ENCODE measurements at regions not wholly inside any gene's neighbourhood (a gene's known extent, or its start where the extent isn't known, plus 50 kb on each side); places are given as distances from the start of the nearest gene placed in this dataset.
"Not testable (repeated sequence)": the region's sequence is repeated elsewhere in the genome, so short reads cannot be mapped to it uniquely, and the experiment has no call there.

DNA sequence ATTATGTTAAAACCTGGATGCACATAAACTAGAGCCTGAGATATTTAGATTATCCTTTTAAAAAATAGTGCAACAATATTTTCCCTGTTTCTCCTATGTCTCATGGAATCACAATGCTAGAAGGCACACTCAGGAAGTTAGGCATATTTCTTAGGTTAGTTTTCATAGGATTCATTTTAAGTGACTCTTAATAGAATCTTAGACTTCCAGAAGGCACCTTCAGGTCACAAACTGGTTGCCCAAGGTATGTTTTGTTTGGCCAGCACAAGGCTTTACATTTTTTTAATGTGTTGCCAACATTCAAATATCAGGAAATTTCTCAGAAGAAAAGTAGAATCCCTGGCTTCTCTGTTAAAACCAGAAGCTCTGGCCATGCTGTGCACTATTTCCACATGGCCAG is 129.3 kb downstream of the LNPK start:
- no peak for DNase-seq

DNA sequence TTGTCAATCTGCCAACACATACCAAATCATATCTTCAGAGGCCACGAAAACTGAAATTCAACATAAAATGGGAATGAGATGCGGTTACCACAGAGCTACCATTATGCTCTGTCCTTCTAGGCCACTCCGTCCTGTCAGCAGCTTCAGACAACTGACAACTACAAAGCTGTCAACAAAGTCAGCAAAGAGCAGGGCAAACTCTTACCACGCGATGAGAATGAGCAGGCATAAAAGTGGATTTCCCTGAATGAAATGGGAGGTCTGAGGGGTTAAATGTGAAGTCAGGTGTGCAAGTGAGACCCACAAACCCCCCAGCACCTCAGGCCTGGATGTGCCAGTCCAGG is 130.1 kb downstream of the LNPK start:
- DNase-seq = no peak

DNA sequence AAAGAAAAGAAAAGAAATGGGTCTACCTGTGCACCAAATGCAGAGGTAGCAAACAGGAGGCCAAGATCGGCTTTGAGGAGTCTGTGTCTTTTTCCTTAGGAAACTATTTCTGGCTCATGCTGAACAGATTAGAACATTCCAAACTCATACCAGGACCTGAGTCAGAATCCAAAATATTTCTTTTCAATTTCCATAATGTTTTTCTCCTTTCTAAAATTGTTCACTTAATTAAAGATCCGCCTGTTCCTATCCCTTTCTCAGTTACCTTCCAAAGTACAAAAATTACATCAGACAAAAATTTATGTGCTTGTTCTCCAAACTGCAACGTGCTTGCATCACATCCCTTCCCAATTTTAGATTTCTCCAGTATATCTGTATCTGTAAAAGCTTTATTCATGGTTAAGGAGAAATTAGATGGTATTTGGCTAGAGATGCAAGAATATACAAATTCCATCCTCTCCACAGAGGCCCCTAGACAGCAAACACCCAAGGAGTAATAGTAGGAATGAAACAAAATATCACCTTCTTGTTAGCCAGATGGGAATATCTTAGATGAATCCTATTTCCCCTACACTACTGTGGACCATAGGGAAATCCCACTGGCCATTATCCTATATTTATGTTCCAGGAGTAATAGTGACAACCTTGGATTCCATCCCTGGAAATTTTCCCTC is 130.6 kb downstream of the LNPK start:
- DNase-seq = no peak

DNA sequence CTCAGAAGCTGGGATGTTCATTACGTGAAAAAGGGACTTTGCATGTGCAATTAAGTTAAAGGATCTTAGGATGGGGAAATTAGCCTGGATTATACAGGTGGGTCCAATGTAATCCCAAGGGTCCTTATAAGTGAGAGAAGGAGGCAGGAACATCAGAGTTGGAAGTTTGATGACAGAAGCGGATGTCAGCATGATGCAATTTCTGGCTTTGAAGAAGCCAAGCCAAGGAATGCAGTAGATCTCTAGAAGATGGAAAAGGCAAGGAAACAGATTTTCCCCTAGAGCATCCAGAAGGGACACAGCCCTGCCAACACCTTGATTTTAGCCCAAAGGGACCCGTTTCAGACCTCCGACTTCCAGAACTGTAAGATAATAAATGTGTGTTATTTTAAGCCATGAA is 136.4 kb downstream of the LNPK start:
- DNase-seq = no peak

DNA sequence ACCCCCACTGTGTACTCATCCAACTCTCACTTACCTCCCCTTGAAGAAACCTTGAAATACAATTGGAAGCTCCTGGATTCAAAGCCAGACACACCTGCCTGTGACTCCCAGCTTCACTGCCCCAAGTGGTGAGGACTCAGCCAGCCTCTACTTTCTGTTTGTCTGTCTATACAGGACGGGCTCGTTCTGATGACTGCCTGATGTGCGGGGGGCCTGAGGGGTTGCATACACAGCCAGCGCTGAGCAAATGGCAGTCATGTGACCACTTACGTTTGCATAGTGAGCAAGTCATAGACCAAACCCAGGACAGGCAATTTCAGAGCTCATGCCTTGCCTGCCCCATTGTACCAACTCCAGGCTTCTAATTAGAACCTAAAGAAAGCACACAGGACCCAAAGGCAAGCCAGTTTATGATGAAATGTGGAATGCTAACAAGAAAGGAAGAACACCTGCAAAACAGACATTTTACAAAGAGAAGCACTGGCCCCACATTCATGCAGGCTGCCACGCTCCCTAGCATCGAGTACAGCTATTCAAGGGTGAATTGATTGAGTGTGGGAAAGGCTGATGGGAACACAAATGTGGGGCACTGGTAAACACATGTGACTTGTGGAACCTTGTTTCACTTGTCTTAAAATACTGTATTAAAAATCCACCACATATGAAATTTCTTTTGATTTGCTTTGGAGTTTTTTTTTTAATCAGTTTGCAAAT is 137.8 kb downstream of the LNPK start:
- DNase-seq = no peak

DNA sequence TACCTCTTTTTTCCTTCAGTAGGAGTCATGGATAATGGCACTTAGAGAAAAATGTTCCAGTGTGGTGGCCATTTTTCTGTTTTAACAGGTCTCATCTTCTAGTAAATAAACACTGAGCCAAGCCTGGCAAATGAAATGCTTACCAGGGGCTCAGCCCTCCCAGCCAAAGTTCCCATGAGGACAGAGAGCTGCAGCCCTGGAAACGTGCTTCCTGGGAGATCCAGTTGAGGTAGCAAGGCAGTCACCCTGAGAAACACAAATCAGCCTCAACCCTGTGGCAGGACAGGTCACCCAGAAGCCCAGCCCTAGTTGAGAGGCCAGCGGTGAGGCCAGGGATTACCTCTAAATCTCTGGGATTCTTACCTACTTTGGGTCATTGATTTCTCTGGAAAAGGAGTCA is 140.1 kb downstream of the LNPK start:
- DNase-seq = no peak

DNA sequence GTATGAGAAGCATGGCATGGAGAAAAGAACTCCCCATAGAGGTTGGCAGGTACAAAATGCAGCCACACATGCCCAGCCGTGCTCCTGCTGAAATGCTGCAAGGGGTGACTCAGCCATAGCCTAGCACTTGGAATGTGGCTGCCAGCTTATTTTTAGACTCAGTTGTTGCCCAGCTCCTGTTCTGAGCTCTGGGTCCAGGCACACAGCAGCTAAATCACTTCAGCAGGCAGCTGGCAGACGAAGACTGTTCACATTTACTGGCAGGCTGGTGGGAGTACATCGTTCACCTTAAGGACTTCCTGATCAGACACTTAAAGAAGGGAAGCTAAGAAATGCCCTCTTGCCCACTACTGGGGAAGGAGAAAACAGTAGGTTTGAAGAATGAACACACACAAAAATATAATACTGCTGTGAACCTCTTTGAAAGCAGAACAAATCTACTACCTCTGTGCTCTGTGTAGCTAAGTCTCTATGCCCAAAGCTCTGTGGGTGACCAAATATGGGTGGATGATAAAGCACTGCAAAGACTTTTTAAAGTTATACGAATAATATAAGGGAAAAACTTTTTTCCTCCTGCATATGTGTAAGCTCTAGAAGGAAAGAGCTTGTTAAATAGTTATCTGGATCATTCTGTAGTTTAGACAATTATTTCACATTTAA is 146.1 kb downstream of the LNPK start:
- DNase-seq = no peak

DNA sequence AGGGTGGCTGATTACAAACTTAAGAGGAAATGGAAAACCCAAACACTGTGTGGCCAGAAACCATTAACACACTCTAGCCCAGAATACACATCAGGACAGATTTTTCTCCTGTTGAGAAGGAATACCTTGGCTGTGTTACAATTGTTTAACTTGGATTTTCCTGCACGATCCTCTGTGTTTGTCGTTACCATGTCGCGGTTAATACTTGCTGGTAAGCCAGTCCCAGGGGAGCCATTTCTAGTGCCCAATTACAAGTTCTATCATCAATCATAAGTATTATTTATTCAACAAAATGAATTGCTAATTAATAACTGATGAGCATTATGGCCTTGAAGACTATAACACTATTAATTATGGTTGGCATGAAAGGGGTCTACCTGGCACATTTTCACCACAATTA is 146.8 kb downstream of the LNPK start:
- DNase-seq = no peak

DNA sequence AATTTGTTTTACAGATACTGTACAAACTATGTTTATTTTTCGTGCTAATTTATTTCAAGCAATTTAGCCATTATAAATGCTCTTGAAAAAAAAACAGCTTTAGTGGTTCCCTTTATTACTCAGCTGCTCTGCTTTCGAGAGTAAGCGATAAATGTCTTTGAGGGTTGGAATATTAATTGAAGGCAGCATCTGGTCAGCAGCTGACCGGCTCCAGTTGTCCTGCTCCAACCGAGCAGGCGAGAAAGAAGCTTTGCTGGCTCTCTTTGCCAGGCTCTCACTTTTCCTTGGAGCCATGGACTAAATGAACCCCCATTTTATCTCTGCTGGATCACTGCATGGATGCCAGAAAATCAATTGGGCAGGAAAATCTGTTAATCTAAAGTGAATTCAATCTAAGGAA is 147.4 kb downstream of the LNPK start:
- no peak for DNase-seq

DNA sequence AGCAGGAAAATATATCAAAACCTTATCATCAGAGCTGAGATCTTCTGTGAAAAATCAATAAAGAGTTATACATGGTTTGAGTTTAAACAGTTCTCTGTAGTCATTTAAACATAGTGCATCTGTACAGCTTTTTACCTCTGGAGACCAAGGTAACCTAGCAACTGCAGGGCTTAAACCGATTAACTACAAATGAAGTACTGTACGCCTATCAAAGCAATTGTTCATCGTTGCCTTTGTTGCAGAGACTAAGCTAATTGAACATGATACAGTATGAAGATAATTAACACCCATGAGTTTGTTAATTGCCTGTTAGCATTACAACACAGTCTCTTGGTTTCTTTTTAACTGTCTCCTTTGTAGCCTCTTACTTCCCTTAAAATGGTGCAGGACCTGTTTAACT is 147.9 kb downstream of the LNPK start:
- peak; percentile 22 for DNase-seq

DNA sequence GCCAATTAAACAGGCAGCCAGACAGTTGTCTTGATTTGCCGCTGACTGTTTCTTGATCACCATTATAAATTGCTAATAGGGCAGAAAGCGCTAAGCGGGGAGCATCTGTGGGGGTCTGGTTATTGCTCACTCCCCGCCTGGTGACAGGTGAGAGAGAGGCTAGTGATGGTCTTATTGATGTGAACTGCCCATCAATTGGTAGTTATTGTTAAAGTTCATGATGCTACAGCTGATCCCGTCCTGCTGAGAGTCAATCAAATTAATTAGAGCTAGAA is 148.5 kb downstream of the LNPK start:
- DNase-seq = no peak

DNA sequence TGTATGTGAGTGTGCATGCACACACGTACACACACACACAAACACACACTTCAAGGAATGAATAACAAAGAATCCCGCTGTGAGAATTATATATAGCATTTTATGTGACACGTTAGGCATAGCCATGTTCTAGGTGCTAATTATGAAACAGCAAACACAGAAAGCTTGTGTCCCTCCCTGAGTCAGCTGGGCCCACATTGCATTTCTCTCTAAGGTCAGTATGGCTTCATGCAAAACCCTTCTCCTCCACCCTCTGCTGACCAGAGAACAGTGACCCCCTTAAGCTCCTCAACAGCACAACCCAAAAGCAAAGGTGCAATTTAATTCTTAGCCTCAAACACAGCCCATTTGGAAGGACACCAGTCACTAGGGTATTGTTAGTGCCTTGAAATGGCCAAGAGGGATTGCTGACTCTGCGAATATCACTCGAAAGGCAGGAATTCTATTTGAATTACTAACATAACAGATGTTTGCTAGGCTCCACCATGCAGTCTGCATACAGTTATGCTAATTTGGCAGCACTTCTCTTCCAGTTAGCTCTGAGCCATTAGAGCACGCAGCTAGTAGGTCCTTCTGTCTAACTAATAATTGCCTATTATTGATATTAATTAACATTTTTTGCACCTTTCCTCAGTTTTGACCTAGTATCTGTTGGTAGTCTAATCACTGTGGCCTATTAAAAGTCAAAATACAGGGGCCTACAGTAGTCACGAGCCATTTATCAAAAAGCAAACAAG is 149.0 kb downstream of the LNPK start:
- DNase-seq = no peak

DNA sequence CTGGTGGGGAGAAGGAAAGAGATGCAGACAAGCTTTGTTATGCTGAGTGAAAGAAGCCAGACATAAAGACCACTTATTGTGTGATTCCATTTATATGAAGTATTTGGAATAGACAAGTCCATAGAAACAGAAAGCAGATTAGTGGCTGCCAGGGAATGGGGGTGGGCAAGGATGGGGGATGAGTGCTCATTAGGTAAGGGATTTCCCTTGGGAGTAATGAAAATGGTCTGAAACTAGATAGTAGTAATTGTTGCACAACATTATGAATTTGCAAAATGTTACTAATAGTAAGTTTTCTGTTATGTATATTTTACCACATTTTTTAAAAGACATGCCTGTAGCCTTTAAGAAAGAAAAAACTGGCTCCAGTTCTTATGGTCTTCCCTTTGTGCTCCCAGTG is 154.9 kb downstream of the LNPK start:
- DNase-seq = no peak

DNA sequence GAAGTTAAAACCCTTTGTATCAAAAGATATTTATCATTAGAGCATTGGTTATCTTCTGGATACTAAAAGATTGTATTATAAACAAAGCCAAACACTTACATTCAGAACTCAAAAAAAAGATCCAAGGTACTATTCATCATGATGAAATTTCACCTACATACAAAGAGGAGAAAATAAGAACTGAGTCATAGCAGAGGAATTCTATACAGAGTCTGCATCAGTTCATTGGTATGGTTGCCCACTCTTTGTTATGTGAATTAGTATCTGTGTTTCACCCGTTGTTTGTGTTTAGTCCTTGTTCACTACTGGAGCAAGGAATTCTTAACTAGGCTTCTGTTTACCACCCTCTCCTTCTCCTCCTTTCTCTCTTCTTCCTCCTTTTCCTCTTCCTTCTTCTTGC is 157.9 kb downstream of the LNPK start:
- no peak for DNase-seq

DNA sequence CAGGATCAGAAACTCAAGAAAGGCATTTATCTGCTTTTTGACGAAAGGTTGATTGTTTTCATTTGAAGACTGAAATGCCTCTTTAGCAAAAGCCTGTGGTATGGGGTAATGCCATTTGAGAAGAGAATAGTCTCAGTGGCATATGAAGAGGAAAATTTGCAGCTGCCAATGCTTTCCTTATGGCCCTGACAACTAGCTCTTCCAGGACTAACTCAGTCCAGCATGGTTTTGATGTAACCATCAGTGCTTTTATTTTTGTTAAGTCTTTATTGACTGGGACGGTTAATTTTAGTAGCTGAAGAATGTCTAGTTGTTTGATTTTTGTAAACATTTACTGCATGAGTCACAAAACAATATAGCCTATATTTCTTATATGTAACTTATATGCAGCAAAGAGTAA is 158.4 kb downstream of the LNPK start:
- no peak for DNase-seq

DNA sequence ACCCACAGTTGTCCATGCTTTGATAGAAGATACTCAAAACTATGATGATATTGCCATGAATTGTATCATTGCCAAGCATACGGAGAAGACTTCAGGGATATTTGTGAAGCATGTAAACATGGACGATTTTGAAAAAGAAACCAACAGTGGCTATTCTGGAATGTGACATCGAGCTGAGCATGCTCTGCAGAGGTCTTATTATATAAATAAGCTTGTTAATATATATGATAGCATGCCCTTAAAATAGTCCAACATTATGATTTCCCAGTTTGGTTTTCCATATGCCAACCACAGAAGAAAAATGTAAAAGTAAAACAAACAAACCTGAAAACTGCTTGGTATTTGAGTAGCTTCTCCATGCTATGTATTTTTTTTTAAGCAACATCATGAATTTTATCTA is 159.1 kb downstream of the LNPK start:
- DNase-seq = no peak

DNA sequence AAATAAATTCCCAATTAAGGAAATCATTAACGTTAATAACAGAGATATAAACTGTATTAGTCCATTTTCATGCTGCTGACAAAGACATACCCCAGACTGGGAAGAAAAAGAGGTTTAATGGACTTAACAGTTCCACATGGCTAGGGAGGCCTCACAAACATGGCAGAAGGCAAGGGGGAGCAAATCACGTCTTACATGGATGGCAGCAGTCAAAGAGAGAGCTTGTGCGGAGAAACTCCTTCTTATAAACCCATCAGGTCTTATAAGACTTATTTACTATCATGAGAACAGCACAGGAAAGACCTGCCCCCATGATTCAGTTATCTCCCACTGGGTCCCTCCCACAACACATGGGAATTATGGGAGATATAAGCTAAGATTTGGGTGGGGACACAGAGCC is 161.3 kb downstream of the LNPK start:
- not testable (repeated sequence) for DNase-seq

DNA sequence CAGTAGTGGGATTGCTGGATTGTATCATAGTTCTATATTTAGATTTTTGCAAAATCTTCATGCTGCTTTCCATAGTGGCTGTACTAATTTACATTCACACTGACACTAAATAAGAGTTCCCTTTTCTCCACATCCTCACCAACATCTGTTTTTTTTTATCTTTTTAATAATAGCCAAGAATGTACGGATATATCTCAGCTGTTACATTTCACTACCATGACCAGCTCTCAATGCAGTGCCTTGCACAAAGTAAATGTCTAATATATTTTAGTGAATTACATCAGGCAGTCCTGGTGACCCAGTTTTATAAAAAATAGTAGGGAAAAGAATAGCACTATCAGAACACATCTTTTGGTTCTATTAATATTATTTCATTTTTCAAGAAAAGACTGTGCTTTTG is 161.8 kb downstream of the LNPK start:
- DNase-seq = no peak

DNA sequence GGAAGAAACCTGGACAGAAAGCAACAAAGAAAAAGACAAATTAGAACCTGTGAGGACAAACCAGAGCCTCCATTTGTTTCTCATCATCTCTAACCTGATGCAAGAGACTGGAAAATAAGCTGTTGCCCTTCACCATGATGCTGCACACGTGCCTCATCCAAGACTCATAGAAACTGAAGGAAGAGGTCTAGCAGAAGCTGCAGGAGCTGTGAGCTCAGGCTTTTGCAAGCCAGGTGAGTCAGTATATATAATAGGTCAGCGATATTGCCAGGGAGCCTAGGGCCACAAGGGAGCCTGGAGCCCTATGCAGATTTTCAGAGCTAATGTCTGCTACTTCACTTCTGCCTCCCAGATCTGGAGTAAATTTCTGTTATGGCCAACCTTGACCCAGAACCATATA is 163.1 kb downstream of the LNPK start:
- no peak for DNase-seq

DNA sequence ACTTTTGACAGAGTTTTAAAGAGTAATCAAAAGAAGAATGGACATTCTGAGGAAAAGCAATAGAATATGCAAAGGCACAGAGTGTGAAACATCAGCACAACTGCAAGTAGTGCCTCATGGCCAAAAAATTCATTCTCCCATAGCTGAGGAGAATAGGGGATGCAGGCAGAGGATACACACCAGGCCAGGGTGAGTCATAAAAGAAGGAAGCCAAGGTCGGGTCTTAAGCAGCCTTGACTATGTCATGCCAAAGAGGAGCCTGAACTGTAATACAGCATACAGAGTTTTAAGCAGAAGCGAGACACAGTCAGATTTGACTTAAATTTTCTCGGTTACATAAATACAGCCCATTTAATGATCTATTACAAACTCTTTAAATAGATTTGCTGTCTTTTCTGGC is 165.0 kb downstream of the LNPK start:
- DNase-seq = no peak

DNA sequence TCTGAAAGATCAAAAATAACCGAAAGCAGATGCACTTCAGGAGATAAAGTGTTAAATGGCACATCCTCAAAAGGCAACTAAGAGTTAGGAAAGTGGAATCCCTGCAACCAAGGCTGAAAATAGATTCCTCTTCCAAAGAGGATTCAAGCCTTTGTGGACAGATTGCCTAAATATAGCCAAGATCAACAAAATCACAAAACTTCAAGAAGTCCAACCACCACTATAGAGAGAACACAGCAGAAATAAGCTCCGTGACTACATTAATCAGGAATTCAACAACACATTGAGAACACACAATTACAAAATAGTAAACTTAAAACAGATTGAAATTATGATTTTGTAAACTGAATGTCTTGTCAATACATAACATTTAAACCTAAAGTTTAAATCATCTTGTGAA is 165.7 kb downstream of the LNPK start:
- no peak for DNase-seq

DNA sequence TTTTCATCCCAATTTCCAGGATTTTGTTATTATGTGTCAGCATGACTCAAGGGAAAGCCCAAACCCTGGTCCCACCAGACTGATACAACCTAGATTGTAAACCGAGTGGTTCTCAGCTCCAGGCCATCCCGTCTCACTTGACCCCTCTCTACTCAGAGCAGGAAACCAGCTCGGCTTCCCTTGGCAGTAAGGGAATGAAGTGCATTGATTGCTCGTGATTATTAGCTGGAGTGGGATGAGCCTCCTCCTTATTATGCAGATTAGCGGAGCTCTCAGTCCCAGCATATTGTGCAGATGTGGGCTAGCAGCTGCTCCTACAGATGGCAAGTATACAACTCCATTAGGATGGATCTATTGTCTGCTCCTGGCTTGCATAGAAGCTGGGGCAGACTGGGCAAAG is 167.6 kb downstream of the LNPK start:
- peak; percentile 30 for DNase-seq

DNA sequence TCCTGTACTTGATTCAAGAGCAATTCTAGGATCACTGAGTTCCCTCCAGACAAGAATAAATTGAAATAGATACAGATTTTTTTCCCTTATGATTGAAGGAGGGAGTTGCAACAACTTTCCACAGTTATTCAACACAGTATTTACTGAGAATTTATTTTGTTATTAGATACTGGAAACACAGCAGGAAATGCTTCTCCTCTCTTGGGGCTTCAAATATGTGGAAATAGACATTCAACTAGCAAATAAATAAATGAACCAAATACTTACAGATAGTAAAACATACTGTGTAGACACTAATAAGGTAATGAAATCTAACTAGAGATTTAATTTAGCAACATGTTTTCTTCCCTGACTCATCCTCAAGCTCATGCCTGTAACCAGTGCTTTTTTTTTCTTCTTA is 169.2 kb downstream of the LNPK start:
- DNase-seq = no peak

DNA sequence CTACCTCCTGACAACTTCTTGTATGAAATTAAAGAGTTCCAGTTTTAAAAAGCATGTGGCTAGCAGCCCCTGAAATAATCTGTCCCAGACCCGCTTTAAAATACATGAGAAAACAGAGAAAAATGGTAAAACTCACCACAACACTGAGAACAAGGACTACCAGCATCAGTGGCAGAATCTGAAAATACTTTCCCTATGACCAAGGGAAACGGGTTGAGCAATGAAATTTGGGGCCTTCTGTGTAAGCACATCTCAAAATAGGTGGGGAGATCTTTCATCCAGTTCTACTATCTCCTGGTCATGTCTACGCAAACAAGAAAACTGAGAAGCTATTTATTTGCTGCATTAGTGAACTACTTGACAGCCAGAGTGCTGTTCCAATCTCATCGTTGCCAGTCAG is 172.3 kb downstream of the LNPK start:
- DNase-seq = no peak

Measured in NCI-H345 (cell line).